SH-SY5Y (cell line): ENCODE measurements at regions not wholly inside any gene's neighbourhood (a gene's known extent, or its start where the extent isn't known, plus 50 kb on each side); places are given as distances from the start of the nearest gene placed in this dataset.

Experiments
- GATA2 ChIP-seq: IDR thresholded peaks from 2 replicates; pipeline ENCODE4 v1.6.1; 2011; ENCODE audit warnings: mild to moderate bottlenecking, low read depth, low read length
- GATA3 ChIP-seq: IDR thresholded peaks from 2 replicates; pipeline ENCODE4 v1.6.1; 2011; ENCODE audit warnings: low read depth, mild to moderate bottlenecking, low read length, moderate library complexity

GRCh38 chr1:98211271-98211845 lies 290.5 kb upstream of the DPYD start:
- TF ChIP-seq GATA3 (no peak), GATA2 (no peak)
